Right hindlimb (tissue), 1 donor: ENCODE measurements at regions not wholly inside any gene's neighbourhood (a gene's known extent, or its start where the extent isn't known, plus 50 kb on each side); places are given as distances from the start of the nearest gene placed in this dataset.

Experiments
- DNase-seq: peaks from one replicate; pipeline ENCODE4 v3.0.0-alpha.2; 2018

DNA sequence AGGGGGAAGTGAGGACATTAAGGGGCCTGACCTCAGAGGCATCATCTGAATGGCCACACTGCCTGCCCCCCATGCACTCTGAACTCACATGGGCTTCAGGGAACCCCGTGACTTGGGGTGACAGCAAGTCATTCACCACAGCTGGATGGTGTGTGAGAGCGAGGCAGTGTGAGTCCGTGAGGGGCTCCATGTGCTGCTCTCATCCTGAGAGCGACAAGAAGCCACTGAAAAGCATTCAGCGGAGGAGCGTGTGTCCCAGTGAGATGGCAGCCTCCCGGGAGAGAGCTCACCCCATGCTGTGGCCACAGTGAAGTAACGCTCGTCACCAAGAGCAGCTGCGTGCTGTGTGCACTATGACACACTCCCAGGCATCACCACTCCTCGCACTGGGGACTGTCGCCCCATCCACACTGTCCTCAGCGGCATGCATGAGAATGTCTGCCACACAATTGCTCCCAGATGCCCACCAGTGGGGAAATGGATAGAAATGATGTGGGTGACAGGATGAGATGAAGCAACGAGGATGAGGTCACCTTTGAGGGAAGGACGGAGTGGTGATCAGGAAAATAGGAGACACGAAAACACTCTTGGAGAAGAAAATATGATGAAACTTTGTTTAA lies 213.0 kb upstream of the RAB6C start:
- no peak for DNase-seq

DNA sequence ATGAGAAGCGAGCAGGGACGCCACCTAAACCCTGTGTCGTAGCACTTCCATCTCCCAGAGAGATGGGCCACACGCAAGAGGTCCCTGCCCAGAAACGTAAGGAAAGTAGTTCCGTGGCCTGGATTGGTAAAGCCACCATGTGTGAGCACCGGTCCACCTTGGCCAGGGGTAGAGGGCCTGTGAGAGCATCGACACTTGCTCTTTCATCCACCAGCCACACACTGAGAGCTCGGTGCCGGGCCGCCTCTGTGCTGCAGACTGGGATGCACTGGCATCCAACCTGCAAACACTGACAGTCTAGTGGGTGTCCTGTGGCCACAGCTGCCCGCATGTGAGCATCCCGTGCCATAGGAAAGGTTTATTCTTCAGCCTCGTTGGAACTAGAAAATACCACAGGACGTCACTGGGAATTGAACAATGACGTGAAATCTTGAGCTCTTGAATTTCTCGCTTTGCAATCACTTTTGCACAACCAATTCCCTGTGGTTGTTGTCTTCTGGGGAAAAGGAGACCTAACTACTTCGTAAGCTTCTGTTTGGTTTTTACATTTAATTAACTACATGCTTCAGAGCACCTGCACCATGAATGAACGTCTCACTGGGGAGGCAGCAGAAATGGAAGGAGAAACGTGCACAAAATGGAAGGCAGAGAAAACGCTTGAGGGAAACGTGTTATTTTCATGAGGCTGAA lies 212.0 kb upstream of the RAB6C start:
- no peak for DNase-seq

DNA sequence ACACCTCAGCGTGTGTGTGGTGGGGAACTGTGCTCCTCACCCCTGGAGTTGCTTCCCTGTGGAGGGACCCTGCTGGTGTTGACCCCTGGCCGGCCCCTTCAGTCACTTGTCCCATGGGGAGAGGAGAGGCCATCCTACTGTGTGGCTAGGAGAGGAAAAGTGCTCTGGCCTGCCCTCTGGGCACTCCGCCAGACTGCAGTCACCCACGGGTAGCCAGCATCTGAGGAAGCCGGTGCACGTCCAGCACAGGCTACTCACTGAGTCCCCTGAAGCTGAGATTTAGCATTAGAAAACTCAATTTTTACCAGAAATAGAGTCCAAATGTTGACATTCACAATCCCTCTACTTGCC lies 211.5 kb upstream of the RAB6C start:
- no peak for DNase-seq

DNA sequence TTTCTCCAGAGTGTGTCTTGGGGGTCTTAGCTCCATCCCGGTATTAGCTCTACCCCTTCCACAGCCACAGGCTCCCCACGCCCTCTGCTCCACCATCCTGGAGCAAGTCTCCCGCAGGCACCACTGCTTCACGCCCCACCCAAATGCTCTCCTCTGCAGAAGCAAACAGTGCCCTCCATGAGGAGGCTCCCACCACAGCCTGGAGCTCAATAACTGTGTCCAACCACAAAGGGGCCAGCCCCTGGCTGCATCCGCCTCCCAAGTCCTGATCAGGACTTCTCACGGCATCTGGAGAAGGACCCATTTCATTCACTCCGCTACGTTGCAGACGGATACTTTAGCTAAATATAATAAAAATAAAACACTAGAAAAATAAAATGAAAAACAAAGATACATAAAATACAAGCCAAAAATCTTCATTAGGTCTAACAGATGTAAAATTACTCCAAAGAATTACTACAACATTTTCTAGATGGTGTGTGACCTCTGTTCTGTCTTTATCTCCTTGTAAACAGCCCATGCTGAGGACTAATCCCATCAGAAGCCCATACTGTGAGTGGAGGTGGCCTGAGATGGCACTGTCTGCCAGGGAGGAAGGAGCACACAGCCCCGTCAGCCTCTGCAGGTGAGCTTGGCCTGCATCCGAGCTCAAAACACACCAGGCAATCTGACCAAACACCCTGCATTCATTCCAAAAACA lies 210.8 kb upstream of the RAB6C start:
- DNase-seq = no peak

DNA sequence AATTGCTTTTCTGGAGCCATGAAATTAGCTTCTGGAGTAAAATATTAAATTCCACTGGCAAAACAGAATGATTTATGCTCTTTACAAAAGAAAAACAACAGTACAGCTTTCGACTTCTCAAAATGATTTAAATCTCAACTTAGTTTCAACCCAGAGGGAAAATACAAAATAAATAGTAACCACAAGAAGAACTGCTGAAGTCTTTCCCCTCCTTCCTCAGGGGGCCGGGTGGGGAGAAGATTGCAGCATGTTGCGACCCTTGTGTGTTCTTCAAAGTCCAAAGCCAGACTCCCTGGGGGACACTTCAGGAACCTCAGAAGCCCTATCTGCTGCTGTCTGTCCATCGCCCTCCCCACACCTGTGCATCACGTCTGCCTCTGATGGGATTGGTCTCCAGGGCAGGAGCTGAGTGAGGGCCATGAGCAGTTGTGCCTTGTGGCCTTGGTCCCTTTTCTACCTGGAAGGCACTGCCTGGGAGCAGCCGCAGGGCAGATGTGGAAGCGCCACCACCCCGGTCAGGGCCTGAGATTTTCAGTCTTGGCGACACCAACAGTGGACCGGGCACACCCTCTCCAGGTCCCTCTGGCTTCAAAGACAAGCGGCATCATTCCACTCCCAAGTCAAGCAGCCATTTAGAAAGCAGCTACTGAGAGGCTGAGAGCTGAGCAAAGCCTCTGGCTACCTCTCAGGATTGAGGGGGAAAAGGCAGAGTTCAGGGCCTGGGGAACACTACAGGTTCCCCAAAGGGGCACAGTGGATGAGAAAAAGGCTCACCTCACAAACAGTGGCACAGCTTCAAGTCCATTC lies 210.1 kb upstream of the RAB6C start:
- DNase-seq = no peak

DNA sequence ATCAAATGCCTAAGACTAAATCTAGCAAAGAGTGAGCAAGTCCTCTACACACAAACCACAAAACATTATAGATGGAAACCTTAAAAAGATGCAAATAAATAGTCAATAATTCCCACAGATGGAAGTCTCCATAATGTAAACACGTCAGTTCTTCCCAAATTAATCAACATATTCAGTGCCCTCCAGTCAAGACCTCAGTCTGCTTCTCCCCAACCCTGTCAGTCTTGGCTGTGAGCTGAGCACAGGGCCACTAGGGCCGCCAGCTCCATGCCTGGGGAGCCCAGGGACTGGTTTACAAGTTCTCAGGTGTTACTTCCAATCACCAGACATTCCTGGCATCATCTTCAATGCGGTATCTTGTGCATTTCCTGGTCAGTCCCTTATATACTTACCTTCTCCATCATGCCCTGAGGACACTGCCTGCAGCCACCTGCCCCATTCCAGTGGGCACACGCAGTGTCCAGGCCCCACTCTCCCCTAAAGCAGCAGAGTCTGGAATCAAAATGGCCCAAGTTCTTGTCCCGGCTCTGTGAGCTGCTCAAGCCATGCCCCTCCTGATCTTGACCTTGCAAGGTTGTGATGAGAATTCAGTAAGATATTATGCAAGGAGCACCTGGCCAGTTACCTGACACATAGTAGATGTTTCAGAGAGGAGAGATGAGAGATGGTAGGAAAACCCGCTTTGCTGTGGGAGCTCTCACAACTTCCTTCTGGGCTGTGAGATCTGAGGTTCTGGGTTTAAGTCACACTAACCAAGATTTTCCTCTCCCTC lies 207.9 kb upstream of the RAB6C start:
- no peak for DNase-seq

DNA sequence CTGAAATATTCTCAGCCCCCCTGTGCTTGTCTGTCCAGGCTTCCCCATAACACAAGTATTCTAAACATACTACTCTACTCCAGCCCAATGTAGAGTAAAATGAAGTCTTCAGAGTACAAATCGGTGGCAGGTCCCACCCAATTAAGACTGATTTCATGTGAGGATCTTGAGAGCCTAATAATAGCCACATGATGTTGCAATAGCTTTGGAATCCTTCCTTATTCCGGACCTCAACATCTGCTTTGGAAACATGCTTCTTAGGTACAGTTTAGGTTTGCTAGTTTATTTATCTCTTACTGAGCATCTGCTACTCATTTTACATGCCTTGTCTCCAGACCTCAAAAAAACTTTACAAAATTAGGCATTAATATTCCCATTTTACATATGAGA lies 207.3 kb upstream of the RAB6C start:
- DNase-seq = no peak

DNA sequence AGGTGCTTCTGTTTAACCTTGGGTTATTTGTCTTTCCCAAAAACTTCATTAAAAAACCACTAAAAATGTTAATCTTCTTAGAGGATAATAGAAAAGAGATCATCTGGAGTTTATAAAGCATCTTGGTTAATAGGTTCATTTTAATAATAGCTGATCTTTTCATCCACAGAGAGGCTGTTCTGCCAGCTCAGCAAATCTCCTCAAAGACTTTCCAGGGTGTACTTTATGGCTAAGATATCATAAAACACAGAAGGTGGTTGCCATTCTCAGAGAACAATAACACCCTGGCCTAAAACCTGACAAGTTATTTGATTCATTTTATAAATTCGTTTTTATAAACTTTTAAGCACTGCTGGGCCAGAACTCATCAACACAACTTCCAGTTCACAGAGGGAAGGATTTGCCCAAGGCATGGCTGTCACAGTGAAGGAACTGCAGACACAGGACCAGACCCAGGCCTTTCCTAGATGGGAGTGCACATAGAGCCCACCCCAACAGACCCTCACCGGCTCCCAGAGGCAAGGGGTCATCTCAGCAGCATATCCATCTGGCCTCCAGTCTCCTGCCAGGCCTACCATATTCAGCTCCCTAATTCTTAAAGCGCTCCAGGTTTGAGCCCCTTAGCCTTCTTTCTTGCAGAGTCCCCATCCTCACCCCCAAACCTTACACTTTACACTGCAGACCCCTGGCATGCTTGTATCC lies 203.4 kb upstream of the RAB6C start:
- DNase-seq = no peak

DNA sequence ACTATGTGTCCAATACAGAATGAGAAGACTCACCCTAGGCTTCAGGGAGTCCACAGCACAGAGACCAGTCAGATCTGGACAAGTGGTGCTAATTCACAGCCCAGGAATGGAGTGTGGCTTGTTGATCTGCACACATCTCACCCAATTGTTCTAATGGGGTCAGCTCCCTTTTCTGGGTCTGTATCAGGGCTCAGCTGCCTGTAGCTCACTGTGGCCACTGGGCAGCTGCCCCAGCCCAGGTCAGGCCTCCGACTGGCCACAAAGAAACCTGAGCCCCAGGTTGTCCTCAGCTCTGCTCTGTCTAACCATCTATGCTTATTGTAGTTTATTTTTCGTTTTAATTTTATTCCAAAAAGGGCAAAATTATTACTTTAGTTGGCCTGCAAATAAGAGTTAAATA lies 202.3 kb upstream of the RAB6C start:
- no peak for DNase-seq

DNA sequence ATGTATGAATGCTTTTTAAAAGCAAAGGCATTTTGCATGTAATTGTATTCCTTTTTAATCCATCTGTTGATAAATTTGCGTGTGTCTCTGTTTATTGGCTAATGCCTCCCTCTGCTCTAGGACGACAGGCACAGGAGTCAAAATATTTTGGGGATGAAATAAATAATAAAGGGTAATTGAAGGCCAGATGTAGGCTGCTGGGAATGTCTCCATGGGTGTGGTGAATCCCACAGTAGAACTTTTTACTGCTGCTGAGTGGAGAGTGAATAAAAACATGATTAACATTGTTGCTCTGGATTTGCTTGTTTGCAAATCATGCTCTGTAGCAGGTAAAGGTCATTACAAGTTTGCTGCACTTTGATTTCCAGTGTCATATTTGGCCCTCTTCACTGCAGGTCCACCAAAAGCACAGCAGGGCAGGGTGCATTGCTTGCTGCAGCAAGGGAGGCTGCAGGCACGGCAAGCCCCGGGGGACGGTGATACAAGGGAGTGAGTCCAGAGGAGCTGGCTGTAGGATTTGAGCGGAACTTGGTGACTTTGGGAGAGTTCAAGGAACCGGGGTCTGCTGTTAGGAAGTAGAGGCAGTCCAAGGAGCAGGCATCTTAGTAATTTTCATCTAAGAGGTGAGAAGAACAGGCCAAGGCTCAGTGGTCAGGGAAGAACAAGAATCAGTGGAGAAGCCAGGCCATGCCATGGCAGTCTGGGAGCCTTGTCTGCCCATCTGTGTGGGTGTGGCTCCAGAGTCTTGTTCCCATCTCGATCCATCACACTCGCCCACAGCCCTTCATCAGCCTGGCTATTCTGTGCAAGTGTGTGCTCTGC lies 201.5 kb upstream of the RAB6C start:
- peak; percentile 14 for DNase-seq

DNA sequence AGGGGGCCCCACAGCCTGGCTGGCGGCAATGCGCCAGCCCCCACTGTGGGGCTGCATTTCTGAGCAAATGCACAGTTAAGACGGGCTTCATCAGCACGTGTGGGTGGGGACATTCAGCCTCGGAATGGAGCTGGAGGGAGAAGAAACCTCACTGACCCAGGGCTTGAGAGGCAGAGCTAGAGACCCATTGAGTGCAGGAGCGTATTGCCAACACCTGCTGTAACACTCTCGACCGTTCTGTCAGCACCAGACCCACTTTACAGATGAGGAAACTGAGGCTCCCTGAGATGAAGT lies 200.9 kb upstream of the RAB6C start:
- DNase-seq = no peak

DNA sequence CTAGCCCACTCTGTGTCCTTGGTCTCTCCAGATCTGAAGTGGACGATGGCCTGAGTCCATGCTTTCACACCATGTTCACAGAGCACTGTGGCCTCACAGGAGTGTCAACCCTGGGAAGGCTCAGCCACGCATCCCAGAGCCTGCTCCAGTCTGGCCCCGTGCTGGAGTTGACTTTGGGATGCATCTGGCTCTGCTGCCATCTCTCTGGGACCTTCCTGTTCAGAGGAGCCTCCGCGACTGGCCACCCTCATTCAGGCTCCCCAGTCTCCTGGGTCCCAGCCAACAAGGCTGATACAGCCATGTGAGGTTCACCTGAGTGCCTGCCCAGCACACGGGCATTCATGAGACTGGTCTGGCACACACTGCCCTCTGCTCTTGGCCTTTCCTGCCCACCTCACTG lies 199.7 kb upstream of the RAB6C start:
- DNase-seq = peak; percentile 6

DNA sequence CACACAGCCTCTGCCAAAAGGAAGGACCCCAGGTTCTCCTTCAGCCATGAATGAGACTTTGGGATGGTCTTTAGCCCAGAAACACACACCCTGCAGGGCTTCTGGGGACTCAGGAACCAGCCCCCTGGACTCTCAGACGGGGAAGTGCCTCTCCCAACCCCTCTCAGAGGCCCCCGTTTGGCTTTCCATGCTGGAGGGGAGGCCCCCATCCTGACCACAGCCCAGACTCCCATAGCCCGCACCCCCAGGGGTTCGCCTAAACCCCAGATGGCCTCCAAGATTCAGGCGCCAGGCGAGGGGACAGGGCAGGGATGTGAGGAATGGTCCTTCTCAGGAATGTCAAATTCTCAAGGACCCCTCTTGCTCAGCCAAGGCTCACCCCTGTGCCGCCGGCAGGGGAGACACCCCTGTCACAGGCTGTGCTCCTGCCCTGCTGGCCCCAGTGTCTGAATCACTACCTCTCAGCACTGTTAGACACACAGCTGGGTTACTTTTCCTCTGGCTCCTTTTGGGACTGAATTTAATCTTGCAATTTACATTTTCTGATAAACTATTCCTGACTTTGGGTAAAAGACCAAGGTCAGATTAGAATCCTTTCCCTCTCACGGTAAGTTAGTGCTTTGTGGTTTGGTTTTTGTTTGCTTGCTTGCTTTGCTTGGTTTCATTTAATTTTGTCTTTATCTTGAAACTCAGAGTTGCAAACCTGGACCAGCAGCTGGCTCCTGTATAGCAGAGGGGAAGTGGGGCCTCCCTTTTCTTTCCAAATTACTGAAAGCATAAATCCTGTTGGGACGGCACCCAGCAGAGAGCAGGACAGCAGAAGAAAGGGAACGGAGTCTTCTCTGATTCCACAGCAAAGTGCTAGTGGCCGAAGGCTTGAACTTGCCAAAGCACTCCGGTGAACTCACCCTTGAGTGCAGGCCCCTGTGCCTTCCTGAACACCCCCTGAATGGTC lies 198.9 kb upstream of the RAB6C start:
- peak; percentile 17 for DNase-seq

DNA sequence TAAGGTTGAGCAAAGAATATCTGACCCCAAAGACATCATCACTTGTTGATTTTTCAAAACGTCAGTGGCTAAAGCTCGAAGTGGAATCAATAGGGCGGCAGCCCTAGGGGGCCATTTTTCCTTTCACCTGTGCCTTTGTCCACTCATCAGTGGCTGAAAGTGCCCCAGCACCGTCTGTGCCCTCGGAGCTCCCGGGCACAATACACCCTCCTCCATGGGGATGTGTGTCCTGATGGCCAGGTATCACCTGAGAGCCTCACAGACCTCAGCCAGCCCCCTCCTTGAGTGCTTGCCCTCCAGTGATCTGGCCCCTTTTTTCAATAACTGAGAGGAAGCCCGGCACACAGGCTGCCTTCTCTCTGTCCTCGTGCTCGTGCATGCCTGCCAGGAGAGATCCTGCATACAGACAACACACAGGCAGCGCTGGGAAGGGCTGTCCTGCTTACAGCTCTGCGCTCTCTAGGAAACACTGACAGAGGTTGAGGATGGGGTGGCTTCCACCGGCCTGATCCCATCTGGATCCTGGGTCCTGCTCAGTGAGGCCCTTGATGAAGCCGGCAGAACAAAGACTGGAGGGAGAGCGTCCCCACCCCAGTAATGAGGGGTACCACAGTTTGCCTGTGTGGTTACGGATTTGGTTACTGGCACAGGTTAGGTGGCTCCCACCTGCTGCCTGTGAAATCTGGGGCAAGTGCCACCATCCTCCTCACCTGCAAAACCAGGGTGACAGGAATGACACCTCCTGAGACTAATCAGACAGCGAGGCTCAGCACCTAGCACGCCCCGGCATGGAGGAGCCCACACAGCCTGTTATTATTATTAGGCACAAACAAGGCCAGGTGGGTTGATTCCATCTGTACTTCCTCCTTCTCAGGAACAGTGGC lies 197.5 kb upstream of the RAB6C start:
- DNase-seq = peak; percentile 23

DNA sequence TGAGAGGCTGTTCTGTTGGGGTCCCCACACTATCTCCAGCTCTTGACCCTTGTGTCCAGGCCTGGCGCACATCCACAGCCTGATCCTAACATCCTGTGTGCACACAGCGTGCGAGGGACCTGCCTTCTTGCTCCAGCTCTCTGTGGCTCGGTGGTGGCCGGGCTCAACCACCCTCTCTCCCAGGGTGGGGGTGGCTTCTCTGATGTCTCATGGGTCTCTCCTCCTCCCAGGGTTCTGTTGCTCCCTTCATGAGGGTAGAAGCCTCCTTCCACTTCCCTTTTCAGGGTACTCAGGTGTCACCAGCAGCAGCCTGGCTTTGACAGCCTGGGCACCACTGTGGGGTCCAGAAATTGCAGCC lies 196.9 kb upstream of the RAB6C start:
- no peak for DNase-seq

DNA sequence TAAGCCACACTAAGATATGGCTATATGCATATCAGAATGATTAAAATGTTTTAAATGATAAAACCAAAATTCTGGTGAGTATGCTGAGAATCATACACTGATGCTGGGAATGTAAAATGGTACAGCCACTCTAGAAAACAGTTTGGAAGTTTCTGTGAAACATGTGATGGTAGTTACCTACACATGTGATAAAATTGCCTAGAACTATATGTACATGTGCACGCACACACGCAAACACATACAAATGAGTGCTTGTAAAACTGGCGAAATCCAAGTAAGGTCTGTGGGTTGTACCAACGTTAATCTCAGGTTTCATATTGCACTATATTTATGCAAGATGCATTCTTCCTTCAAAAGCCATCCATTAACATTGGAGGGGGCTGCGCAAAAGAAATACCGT lies 195.0 kb upstream of the RAB6C start:
- no peak for DNase-seq

DNA sequence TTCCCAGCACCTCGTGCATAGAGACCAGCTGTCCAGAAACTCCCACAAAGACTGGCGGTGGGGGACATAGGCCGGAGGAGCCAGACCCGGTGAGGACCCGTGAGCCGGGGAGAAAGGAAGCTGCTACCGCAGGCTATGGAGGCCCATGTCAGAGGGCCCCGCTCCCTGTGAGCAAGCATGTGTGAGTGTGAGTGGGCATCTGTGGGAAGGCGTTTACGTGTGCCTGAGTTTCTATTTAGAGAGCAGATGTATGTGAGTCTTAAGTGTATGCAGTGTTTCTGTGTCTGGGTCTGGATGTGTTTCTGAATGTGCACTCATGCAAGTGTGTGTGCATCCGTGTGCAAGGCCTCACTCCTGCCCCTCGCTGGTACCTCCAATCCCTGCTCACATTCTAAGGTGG lies 187.8 kb upstream of the RAB6C start:
- no peak for DNase-seq

DNA sequence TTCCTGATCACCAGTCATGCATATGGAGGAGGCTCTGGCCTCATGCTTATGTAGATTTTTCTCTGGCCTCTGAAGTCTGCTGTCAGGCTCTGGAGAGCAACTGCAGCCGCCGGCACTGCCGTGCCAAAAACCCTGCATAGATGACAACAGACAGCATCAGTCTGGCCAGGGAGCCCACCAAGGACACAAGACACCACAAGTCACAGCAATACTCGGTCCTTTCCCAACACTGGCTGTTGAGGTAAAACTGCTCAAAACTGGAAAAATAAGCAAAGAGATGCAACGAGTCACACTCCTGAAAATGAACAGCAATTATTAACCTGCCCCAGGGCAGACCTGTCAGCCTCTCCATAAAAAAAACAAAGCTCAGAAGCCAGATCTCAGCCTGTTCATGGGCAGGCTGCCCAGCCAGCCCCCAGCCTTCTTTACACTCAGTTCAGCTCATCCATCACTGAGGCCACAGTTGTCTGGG lies 186.0 kb upstream of the RAB6C start:
- DNase-seq = no peak

DNA sequence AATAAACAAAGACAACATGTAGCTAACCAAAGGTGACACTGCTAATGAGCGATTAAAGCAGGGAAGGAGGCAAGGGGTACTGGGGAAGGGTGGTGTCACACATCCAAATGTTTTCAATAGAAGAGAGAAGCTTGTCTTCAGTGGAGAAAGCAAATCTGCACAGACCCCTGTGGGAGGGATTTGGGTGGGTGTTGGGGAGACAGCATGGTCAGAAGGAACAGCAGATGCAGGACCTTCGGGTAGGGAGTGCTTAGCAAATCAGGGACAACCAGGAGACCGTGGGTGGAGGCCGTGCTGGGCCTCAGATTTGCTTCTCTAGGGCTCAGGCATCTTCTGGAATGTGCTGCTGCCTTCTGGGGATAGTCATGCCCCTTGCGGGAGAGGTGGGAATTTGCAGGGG lies 185.3 kb upstream of the RAB6C start:
- no peak for DNase-seq
